NCI-H2196 treated with DMSO at 0.1 percent for 48 hours (cell line): ENCODE measurements at regions not wholly inside any gene's neighbourhood (a gene's known extent, or its start where the extent isn't known, plus 50 kb on each side); places are given as distances from the start of the nearest gene placed in this dataset.

Experiments used
- DNase-seq: peaks from one replicate; lab custom pipeline; 2025; ENCODE audit not compliant: unreplicated experiment; lab: John Stamatoyannopoulos, UW

DNA sequence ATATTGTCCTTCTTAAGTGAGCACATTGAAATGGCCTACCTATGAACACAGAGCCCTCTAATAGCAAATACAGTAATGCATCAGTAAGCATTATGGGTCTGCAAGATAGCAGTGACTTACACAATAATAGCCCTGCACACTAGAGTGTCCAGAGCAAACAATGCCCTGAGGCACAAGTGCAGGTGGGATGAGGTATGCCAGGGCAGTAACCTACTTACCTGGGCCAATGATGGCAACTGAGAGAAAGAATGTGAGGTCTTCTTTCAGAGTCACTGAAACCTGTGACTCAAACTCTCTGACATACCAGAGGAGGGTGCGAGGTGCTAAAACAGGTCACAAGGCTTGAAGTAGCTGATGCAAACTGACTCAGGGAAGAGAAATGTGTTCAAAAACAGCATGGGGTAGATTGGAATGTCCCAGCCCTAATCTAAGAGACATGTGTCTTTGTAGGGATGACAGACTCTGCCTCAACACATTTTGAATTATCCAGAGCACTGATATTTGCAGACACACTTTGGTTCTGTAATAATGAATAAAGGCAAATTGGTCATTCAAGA is 168.5 kb upstream of the RUNX1 start:
- DNase-seq = peak; percentile 79

GRCh38 chr21:35216996-35217395 is 167.9 kb upstream of the RUNX1 start:
- DNase-seq = no peak

DNA sequence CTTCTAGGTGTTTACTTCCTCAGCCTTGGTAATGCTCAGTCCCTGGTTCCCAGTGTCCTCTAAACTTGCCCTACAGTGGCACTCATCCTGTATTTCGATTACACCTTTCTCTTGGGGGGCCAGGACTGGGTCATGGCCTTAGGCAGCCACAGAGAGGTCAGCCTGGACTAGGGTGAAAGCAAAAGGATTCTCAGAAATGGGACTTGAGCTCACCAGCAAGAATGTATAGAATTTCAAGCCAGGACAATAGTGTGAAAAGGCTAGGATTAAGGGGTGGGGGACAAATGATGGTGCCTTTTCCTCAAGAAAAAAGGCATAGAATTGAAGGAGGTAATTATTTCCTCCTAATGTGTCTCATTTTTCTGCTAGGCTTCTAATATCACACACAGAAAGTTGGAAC is 166.8 kb upstream of the RUNX1 start:
- DNase-seq = no peak

GRCh38 chr21:35212393-35213127 is 163.5 kb upstream of the RUNX1 start:
- no peak for DNase-seq

GRCh38 chr21:35211782-35212181 is 162.7 kb upstream of the RUNX1 start:
- no peak for DNase-seq

- no peak for DNase-seq
Measured at GRCh38 chr21:35210093-35210492, 161.0 kb upstream of the RUNX1 start.

DNA sequence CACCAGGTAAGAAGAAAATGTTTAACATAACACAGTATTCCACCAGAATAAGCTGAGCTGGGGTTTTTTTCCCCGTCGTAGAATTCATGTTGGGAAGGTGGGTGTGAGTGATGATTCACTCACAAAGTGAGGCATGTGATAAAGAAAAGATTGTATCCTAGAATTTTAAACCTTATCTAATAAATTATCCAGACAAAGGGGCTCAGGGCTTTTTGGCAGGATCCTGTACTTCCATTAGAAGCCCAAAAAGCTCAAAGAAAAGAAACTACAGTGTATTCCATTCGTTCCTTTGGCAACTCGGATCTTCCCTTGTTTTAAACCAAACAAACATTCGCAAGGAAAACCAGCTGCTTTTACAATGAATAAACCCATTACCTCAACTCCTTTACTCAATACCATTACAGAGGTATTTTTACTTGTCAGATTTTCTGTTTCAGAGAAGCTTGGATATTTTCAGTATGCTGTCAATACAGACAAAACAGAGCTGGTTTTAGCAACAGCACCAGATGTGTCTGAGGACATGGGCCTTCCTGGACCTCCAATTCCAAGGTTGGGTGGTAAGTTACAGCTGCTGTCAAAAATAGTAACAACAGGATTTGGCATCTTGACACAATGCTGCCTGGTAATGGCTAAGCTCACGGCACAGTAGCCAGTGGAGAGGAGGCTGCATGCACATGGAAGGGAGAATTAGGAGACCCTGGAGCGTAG is 159.9 kb upstream of the RUNX1 start:
- no peak for DNase-seq

GRCh38 chr21:35208104-35208503 is 159.0 kb upstream of the RUNX1 start:
- DNase-seq = no peak

DNA sequence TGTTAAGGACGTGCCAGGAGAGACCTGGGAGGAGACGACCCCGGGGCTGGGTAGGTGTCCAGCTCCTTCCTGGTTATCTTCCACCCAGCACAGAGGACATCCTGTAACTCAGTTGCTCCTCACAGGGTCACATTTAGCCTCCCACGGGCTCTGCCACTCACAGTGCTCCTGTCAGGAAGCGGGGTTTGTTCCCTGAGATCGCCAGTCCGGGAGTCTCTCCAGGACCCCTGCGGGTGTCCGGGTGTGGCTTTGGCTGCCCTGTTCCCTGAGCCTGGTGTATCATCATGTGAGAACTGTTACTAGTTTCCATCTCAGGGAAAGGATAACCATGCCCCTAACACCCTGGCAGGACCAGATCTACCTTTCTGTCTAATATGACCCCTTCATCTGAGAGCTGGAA is 158.2 kb upstream of the RUNX1 start:
- no peak for DNase-seq

DNA sequence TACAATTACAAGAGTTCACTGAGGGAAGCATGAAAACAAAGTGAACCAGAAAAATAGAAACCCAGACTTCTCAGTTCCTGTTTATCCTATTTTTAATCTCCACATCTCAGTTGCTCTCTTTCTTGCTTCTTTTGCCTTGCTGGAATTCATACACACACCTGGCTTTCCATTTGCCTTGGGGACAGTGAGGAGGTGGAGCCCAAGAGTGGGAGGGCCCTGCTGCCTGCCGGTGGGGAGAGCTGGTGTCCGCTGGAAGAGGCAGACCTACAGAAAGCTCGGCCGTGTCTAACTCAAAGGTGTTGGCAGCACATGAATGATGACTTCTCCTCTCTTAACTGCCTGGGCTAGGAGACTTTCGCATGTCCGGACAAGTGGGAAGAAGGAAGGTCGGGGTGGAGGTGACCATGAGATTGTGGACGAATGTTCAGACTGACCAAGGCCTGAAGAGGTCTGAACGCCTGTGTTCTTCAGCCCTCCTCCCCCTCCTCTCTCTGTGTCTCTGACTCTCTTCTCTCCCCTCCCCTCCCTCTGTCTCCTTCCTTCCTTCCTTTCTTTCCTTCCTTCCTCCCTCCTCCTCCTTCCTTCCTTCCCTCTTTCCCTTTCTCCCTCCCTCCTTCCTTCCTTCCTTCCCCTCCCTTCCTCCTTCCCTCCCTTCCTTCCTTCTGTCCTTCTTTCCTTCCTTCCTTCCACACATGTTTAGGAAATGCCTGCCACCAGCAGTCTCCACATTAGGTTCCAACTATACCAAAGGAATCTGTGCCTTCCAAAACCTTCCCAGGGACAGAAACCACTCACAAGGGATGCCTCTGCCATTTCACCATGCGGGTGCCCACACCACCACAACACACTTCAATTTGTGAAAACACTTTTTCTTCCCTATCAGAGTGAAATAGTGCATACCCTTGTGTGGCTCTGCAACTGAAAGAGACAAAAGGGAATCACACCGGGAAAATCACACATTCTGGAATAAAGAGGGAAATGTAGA is 157.3 kb upstream of the RUNX1 start:
- DNase-seq = peak; percentile 22

- peak; percentile 70 for DNase-seq
Measured at GRCh38 chr21:35204850-35205541, 155.9 kb upstream of the RUNX1 start.

- DNase-seq = no peak
Measured at GRCh38 chr21:35204125-35204524, 155.0 kb upstream of the RUNX1 start.

GRCh38 chr21:35203093-35203977 is 154.2 kb upstream of the RUNX1 start:
- no peak for DNase-seq

DNA sequence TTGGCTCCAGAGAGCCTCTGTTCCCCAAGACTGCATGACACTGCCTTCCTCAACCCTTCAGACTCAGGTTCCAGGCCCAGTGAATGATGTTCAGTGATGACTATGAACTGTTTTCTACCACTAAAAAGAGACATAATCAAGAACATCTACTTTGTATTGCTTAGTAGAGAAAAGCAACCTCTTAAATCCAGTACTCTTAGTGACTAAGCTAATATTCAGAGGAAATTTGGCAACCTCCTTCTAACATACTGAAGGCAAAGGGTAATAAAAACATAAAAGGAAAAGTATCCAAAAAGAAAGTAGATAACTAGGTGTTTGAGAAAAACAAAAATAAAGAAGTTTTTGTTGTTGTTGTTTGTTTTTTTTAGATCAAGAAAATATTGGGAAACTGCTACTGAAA is 153.3 kb upstream of the RUNX1 start:
- no peak for DNase-seq

DNA sequence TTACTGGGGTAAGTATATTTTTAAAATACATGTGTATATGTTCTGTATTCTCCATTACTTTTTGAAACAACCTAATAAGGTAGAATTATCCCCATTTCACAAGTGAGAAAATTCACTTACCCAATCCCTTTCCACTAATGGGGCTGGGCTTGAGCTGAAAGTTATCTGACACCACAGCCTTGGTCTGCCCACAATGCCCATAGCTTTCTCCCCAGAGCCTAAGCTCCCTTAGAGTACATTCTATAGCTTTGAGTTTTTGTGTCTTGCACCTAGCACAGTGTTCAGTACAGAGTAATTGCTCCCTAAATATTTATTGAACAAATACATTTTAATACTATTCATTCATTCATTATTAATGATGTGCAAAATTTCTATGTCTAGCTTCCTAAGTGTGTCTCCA is 152.7 kb upstream of the RUNX1 start:
- DNase-seq = no peak

DNA sequence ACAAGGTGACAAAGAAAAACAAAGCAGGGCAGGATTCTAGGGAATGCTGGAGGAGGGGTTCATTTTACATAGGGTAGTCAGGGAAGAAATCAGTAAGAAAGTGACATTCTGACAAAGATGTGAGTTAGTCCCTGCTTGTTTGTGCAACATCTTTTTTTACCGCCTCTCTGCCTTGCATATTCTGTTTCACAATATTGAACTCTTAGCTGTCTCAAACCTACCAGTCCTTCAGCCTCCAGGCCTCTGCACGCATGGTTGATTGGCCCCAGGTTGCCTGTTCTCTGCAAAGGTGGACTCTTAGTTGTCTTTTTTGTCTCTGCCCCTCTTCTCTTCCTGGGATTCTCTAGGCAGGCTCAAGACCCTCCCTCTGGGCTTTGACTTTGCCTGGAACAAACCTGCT is 152.2 kb upstream of the RUNX1 start:
- DNase-seq = no peak

GRCh38 chr21:35199733-35200015 is 150.6 kb upstream of the RUNX1 start:
- DNase-seq = no peak

DNA sequence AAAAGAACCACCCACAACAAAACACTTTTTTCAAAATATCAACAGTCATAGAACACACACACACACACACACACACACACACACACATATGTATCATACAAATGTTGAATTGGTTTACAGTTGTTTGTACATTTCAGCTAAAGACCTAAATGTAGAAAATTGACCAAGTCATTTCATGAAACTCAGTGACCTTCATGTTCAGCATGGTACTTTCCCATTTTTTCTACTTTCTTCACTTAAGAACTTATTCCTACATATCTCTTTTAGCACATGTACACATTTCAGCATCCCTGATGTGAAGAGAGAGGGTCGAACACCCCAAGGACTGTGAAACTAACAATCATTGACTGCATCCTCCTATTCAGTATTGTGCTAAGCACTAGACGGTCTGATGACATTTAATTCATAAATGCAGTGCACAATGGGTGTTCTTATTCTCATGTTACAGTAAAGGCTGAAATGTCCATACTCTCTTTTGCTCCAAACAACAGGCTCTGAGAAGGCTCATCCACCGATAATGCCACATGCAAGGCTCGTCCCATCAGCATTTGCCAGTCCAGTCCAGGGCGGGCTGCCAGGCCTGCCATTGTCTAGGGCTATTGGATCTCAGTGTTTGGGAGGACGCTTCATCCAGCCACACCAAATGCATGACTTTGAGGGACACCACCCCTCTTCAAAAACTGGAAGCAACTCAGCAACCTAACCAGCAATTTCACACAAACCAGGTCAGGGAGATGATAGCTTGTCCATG is 150.1 kb upstream of the RUNX1 start:
- no peak for DNase-seq

GRCh38 chr21:35198565-35198964 is 149.5 kb upstream of the RUNX1 start:
- no peak for DNase-seq
